ENCODE measurements at regions not wholly inside any gene's neighbourhood (a gene's known extent, or its start where the extent isn't known, plus 50 kb on each side); places are given as distances from the start of the nearest gene placed in this dataset.
"Not testable (repeated sequence)": the region's sequence is repeated elsewhere in the genome, so short reads cannot be mapped to it uniquely, and the experiment has no call there.

DNA sequence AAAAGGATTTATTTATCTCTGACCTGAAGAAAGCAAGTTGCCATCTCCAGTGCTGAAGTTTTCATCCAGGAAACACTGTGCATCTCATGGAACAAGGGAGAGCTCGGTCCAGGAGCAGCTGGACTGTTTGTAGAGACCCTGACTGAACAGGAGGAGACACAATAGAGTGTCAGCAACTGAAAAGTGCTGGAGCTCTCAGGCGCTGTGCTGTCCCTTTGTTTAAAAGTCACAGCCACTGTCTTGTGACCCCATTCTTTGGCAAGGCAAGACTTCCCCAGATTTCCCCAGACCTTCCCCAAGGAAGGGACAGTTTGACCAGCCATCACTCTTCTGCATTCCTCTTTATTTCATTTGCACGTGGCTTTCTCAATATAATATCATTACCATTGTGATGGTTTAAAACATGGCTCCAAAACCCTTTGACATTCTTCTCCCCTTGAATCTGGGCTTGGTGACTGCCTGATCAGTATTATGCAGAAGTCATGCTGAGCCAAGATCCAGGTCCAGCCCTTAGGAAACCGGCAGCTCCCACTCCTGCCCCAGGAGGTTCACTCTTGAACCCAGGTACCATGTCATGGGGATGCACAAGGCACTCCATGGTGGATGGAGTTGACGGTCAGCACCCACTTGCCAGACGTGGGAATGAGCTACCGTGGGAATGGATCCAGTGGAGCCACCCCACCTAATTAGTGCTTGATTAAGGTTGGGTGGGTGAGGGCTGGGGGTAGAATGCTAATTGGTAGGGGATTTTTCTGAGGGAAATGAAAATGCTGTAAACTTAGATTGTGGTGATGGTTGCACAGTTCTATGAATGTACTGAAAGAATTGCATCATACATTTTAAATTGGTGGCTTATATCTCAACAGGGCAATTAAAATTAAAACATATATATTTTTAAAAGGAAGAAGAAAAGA, 497.9 kb upstream of the RAB6C start:
- no peak overlapping the region for H3K27ac Mint-ChIP-seq
- peaks cover 3% of the 10 kb centered on the region for H3K9me3 Mint-ChIP-seq
- DNase-seq (ENCODE audit: low spot score in 2 of 2) = peak in 1 of 2 donors; percentile 3
- ATAC-seq = no peak
- no peaks in the 10 kb centered on the region for H3K4me1 Mint-ChIP-seq
- H3K4me3 Mint-ChIP-seq = no peak overlapping the region
- H3K36me3 Mint-ChIP-seq = no peaks in the 10 kb centered on the region

DNA sequence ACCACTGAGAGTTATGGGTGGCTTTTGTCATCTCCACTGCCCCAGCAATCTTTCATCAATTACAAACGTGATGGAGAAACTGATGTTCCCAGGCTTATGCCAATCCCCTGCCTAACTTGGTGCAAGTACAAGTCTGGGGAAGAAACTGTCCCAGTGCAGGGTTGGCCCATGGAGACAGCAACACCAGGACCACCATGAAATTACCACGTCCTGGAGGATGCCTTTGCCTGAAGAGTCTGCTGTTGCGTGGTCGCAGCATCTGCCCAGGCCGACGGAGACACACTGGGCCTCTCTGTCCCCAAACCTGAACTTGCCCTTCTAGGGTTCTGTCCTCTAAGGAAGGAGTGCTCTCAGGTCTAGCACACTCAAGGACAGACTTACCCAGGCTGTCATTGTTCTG, 496.8 kb upstream of the RAB6C start:
- H3K36me3 Mint-ChIP-seq = no peaks in the 10 kb centered on the region
- no peak overlapping the region for H3K4me3 Mint-ChIP-seq

DNA sequence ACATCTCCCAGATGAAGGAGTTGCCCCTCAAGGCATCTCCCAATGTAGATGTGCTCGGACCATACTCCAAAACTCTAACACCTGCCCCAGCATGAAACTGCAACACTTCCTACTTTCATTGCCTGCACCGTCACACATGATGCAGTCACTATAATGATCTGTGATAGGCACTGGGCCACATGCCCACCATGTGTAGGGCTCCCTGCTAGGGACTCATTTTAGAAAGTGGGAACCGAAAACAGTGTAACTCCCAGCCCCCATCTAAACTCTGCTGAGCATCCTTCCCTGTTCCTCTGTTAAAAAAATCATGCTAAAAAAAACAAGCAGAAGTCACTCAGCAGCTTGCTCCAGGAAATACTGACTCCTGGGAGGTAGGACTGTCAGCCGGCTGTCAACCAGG, 496.1 kb upstream of the RAB6C start:
- no peak overlapping the region for H3K27ac Mint-ChIP-seq

More for the DNA sequence above, 496.8 kb upstream of the RAB6C start:
- ATAC-seq (peak; percentile 18), DNase-seq (ENCODE audit: low spot score in 2 of 2) (peak in 1 of 2 donors; percentile 8)
- Mint-ChIP-seq H3K4me1 (no peaks in the 10 kb centered on the region), H3K9me3 (peaks cover 3% of the 10 kb centered on the region), H3K27ac (no peak overlapping the region)

DNA sequence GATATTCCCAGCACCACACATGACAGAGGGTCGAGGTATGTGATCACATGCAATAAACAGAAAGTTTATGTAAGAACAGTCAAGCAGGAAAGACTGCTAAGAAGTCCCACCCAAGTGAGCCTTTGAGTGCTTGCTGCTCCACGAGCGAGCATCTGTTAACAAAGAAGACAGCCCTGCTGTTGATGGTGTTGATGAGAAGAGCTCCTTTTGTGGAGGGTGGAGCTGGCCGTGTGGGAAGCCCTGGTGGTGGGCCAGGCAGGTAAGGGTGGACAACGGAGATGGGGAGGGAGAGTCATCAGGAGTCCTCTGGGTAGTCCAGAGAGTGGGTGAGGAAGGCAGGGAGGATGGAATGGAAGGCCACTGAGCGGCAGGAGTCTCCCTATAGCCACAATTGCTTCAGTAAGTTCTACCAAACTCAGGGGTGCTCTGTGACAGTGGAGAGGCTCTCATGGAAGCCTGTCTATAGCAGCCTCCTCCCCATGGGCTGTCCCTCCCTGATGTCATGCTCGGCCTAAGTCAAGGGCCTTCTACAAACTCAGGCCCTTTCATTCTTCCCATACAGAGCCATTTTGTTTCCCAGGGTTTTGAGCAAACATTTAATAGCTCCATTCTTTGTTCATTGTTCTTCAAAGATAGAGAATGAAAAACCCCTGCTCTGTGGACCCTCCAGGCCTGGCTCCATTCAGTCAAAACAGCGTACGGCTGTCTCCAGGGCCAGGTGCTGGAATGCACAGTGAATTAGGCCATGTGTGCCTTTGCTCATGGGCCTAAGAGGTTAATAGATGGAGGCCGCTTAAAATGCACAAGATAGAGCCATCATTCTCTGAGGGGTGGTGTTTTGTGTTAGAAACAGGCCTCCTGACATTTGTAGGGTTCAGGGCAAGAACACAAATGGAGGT, 494.2 kb upstream of the RAB6C start:
- H3K4me3 Mint-ChIP-seq = no peak overlapping the region
- no peak for DNase-seq (ENCODE audit: low spot score in 2 of 2)
- no peak overlapping the region for H3K27ac Mint-ChIP-seq
- peaks cover 3% of the 10 kb centered on the region for H3K9me3 Mint-ChIP-seq
- no peaks in the 10 kb centered on the region for H3K36me3 Mint-ChIP-seq
- no peaks in the 10 kb centered on the region for H3K4me1 Mint-ChIP-seq
- no peak for ATAC-seq

More for the DNA sequence above, 496.1 kb upstream of the RAB6C start:
- H3K4me3 Mint-ChIP-seq = no peak overlapping the region
- H3K9me3 Mint-ChIP-seq = peaks cover 3% of the 10 kb centered on the region
- ATAC-seq (no peak), DNase-seq (ENCODE audit: low spot score in 2 of 2) (peak in 1 of 2 donors; percentile 10)
- H3K36me3 Mint-ChIP-seq = no peaks in the 10 kb centered on the region
- no peaks in the 10 kb centered on the region for H3K4me1 Mint-ChIP-seq

DNA sequence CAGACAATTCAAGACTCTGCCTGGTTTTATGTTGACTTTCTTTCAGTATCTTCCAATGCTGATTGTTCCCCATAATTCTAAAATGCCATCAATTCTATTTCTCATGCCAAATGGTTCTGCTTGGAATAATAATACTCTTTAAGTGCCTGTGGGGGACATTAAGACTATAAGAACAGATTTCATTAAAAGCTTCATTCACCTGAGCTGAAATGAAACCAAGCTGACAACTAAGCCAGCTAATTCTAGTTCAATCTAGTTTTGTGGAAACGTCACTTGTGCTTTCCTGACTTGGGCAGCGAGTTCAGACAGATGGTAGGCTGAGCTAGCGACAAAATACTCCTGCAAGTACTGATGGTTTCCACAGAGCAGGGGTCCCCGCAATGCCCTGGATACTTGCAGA, 491.1 kb upstream of the RAB6C start:
- no peak for DNase-seq (ENCODE audit: low spot score in 2 of 2)
- Mint-ChIP-seq H3K9me3 (peaks cover under 1% of the 10 kb centered on the region), H3K36me3 (no peaks in the 10 kb centered on the region)

DNA sequence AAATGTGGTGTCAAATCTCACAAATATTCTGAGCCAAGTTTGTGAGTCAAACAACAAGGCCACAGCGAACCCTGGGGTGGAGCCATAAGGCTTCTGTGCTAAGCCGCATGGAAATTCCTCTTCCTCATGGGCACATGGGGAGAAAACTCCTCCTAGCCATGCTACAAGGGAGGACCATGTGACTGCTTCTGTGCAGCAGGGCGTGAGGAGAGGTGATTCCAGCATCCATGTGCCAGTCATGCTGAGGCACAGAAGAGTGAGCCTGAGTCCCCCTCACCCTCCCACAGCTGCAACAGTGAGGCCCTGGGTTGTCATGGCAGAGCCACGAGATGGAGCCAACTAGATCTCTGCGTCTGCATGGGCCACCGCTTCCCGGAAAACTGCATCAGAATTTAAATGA, 488.8 kb upstream of the RAB6C start:
- Mint-ChIP-seq H3K36me3 (no peaks in the 10 kb centered on the region), H3K4me1 (no peaks in the 10 kb centered on the region), H3K27ac (no peak overlapping the region), H3K9me3 (peaks cover 4% of the 10 kb centered on the region), H3K4me3 (no peak overlapping the region)
- ATAC-seq (no peak), DNase-seq (ENCODE audit: low spot score in 2 of 2) (no peak)

More for the DNA sequence above, 491.1 kb upstream of the RAB6C start:
- Mint-ChIP-seq H3K27ac (no peak overlapping the region), H3K4me1 (no peaks in the 10 kb centered on the region), H3K4me3 (no peak overlapping the region)
- ATAC-seq = no peak

DNA sequence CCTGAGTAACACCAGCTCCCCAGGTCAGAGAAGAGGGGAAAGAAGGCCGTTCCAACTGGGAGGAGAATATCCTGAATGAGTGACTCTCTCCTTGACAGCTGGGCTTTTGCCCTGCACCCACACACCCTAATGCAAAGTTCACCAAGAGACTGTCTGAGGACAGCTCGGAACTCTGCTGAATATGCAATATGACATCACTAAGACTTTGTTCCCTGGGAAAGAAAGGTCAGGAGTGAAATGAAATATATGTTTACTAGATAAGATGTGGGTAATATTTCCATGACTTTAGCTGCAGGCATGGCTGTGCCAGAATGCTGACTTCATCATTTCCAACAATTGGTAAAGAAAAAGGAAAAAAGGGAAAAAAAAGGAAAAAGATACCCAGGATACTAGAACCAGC, 488.2 kb upstream of the RAB6C start:
- H3K9me3 Mint-ChIP-seq = peaks cover 4% of the 10 kb centered on the region
- DNase-seq (ENCODE audit: low spot score in 2 of 2) = no peak
- H3K4me1 Mint-ChIP-seq = no peaks in the 10 kb centered on the region
- H3K36me3 Mint-ChIP-seq = no peaks in the 10 kb centered on the region
- no peak for ATAC-seq
- H3K27ac Mint-ChIP-seq = no peak overlapping the region
- no peak overlapping the region for H3K4me3 Mint-ChIP-seq

DNA sequence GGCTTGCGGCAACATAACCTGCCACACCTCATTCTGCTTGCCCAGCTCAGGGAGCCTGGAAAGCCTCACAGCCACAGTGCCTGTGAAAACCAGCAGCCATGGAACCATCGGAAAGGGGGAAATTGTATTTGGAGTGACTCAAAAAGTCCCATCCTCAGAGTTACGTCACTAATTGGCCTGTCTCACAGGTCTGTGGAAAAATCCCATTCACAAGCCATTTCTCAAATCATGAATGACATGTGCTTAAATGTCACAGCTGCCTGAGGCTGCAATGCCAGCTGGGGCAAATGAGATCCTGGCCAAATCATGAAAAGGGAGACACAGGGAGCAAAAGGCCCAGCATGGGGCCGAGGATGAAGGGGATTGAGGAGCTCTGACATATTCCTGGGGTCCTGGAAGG, 486.9 kb upstream of the RAB6C start:
- Mint-ChIP-seq H3K27ac (no peak overlapping the region), H3K4me1 (no peaks in the 10 kb centered on the region), H3K9me3 (peaks cover 4% of the 10 kb centered on the region), H3K36me3 (no peaks in the 10 kb centered on the region), H3K4me3 (no peak overlapping the region)
- no peak for DNase-seq (ENCODE audit: low spot score in 2 of 2)
- no peak for ATAC-seq

DNA sequence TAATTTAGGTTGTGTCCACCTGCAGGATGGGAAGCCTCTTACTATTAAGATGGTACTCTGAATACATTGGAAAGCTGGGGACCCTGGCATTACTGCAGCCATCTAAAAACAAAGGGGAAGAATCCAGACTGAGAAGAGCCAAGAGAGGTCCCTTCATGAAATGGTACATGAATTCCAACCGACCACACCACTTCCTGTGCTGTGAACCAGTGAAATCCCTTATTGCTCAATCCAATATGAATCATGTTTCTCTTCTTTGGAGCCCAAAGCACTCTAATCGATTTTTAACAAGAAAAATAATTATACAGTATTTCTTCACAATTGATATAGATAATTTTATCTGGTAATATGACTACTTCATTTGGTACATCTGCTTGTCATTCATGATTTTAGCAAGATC, 479.7 kb upstream of the RAB6C start:
- DNase-seq (ENCODE audit: low spot score in 2 of 2) (no peak), ATAC-seq (no peak)
- Mint-ChIP-seq H3K27ac (no peak overlapping the region), H3K4me3 (no peak overlapping the region), H3K9me3 (no peaks in the 10 kb centered on the region), H3K4me1 (no peaks in the 10 kb centered on the region), H3K36me3 (no peaks in the 10 kb centered on the region)

DNA sequence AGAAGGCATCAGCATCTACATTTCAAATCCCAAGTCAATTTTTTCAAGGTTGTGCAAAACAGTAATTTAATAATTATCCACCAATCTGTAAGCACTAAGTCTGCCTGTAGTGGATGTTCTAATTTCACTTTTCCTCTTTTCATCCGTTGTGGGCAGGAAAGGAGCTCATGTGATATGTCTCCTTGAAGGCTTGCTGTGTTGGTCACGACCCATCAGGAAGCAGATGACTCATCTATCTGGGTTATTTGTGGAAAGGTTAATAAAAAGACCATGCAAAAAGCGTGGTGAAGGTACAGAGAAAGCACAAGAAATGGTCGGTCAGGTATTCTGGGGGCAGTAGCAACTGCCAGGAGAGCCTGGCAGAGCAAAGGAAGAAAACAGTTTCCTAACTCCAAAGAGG, 476.7 kb upstream of the RAB6C start:
- no peaks in the 10 kb centered on the region for H3K4me1 Mint-ChIP-seq
- H3K36me3 Mint-ChIP-seq = no peaks in the 10 kb centered on the region
- ATAC-seq (no peak), DNase-seq (ENCODE audit: low spot score in 2 of 2) (no peak)
- H3K4me3 Mint-ChIP-seq = no peak overlapping the region
- H3K27ac Mint-ChIP-seq = no peak overlapping the region
- H3K9me3 Mint-ChIP-seq = no peaks in the 10 kb centered on the region

DNA sequence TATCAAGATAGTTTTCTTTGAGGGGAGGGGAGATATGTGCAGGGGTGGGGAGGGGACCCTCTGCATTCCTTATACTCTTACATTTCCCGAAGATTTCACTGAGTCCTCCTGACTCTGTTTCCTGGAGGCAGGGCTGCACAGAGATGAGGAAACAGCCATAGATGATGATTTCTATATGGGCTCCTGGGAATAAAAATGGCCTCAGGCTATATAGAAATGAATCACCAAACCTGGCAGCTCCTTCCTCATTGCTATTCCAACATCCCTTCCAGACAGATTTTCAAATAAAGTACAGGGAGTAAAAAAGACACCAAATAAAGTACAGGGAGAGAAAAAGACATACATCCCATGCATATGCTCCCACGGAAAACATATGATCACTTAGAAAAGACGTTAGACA, 474.8 kb upstream of the RAB6C start:
- Mint-ChIP-seq H3K9me3 (no peaks in the 10 kb centered on the region), H3K36me3 (no peaks in the 10 kb centered on the region), H3K4me3 (no peak overlapping the region), H3K27ac (no peak overlapping the region), H3K4me1 (no peaks in the 10 kb centered on the region)
- no peak for DNase-seq (ENCODE audit: low spot score in 2 of 2)
- no peak for ATAC-seq

DNA sequence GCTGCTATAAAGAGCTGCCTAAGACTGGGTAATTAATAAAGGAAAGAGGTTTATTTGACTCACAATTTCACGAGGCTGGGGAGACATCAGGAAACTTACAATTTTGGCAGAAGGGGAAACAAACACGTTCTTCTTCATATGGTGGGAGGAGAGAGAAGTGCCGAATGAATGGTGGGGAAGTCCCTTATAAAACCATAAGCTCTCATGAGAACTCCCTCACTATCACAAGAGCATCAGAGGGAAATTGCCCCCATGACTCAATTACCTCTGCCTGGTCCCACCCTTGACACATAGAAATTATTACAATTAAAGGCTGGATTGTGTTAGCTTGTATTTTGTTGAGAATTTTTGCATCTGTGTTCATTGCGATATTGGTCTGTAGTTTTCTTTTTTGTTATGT, 460.5 kb upstream of the RAB6C start:
- DNase-seq (ENCODE audit: low spot score in 2 of 2) (no peak), ATAC-seq (no peak)
- Mint-ChIP-seq H3K9me3 (peaks cover 3% of the 10 kb centered on the region), H3K4me3 (no peak overlapping the region), H3K36me3 (no peaks in the 10 kb centered on the region), H3K27ac (no peak overlapping the region), H3K4me1 (no peaks in the 10 kb centered on the region)

DNA sequence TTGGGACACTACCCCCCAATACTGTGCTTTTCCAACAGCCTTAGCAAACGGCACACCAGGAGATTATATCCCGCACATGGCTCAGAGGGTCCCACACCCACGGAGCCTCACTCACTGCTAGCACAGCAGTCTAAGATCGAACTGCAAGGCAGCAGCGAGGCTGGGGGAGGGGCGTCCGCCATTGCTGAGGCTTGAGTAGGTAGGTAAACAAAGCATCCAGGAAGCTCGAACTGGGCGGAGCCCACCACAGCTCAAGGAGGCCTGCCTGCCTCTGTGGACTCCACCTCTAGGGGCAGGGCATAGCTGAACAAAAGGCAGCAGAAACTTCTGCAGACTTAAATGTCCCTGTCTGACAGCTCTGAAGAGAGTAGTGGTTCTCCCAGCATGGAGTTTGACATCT, 447.3 kb upstream of the RAB6C start:
- H3K4me3 Mint-ChIP-seq; ATAC-seq; H3K36me3 Mint-ChIP-seq; H3K4me1 Mint-ChIP-seq; H3K9me3 Mint-ChIP-seq; DNase-seq (ENCODE audit: low spot score in 2 of 2); H3K27ac Mint-ChIP-seq: not testable (repeated sequence)

DNA sequence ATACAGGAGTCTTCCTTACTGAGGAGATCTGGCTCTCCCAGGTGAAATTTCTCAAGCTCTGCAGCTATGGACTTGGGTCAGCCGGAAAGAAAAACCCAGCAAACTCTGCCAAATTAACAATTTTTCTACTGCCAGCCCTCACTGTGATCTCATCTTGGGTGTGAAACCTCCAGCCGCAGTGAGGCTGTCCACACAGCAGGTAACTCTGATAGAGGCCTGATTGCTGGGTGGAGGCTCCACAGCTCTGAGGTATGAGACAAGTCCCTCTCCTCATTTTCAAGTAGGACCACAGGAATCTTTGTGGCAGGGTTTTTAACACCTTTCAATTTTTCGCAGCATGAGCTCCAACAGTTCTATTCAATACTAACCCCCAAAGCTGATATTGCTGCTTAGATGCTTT, 430.6 kb upstream of the RAB6C start:
- no peak for ATAC-seq
- Mint-ChIP-seq H3K9me3 (peaks cover 9% of the 10 kb centered on the region), H3K27ac (no peak overlapping the region), H3K36me3 (no peaks in the 10 kb centered on the region), H3K4me3 (no peak overlapping the region), H3K4me1 (no peaks in the 10 kb centered on the region)
- no peak for DNase-seq (ENCODE audit: low spot score in 2 of 2)

DNA sequence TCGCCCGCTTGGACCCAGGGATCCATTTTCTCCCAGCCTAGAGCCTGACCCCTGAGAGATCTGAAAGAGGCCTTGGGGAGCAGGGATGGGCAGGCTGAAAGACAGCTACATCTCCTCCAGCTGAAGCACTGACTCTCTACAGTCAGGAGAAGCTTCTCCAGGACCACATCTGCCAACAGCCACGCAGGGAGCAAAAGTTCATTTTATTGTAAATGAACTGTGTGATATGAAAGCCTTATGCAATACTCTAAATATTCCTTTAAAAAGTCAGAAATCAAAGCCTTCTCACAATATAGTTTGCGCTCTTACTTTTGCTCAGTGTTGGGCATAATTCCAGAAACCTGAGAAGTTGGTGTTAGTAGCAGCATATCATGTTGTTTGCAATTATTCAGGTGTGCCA, 428.9 kb upstream of the RAB6C start:
- Mint-ChIP-seq H3K4me1 (no peaks in the 10 kb centered on the region), H3K27ac (no peak overlapping the region), H3K9me3 (peaks cover 2% of the 10 kb centered on the region), H3K4me3 (no peak overlapping the region), H3K36me3 (no peaks in the 10 kb centered on the region)
- no peak for DNase-seq (ENCODE audit: low spot score in 2 of 2)
- no peak for ATAC-seq

DNA sequence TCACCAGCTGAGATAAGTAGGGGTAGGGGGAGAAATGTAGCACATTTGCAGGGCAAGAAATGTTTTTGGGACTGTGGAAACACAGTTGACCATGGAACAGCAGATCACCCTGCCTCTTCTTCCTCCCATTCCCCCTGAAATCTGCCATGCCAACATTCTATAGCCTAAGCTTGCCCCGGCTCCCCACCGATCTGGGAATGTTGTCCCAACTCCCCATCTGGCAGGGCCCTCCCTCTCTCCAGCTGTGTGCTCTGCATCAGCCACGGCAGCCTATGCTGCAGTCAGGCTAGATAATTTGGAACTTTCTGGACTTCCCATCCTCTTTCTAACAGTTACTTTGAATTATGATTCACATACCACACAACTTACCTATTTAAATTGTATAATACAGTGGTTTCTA, 425.1 kb upstream of the RAB6C start:
- no peak overlapping the region for H3K27ac Mint-ChIP-seq
- ATAC-seq = no peak
- H3K4me3 Mint-ChIP-seq = no peak overlapping the region
- H3K9me3 Mint-ChIP-seq = no peaks in the 10 kb centered on the region
- H3K36me3 Mint-ChIP-seq = no peaks in the 10 kb centered on the region
- DNase-seq (ENCODE audit: low spot score in 2 of 2) = no peak
- H3K4me1 Mint-ChIP-seq = no peaks in the 10 kb centered on the region

Data from stimulated activated effector memory CD8-positive, alpha-beta T cell treated with anti-CD3 and anti-CD28 coated beads, Interleukin-12 subunit alpha, Interleukin-12 subunit beta, amount 100 ng/mL, for 72 hours (primary cell).